ENCODE measurements at regions not wholly inside any gene's neighbourhood (a gene's known extent, or its start where the extent isn't known, plus 50 kb on each side); places are given as distances from the start of the nearest gene placed in this dataset.

DNA sequence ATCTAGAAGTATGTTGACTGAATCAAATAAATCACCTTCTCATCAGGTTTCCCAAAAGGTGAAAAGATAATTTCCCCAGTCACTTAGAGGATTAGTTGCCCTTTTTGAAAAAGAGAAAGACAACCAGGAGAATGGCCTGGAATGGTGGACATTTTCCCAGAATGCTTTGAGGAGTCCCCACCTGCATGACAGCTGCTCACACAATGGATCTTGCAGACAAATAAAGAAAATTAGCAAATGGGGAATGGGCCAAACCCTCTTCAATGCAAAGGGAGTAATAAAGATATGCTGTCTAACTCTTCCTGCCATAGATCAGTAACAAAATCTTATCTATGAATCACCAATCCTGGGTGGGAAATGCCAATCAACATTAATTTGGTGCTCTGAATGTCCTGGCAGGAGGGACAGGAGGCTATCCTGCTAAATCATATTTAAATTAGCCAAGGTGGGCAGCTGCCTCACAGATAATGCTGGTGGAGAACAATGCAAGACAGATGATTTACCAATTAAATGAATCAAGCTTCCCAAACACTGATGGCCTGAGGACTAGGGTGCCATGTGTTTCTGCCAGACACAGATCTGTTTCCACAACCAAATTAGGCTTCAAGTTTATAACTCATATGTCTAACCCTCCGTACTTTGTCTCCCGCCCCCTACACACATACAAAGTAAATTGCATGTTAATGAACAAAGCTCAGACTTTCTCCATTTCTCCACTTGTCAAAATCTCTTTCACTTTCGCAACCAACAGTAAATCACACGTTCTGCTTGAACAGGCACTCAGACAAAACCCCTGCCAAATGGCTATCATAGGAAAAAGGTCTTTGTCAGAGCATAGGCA lies 488.0 kb upstream of the PLXNA2 start:
- H3K79me2 ChIP-seq (replicated peaks; ENCODE audit: insufficient read depth) = no peaks in the 10 kb centered on the region
- no peak overlapping the region for H3K4me2 ChIP-seq
- H3K9me2 ChIP-seq (ENCODE audit: insufficient read depth) = no peaks in the 10 kb centered on the region
- no peaks in the 10 kb centered on the region for H4K20me1 ChIP-seq (replicated peaks; ENCODE audit: insufficient read depth)
- no peak overlapping the region for H3K4me3 ChIP-seq
- H3K4me1 Mint-ChIP-seq = peaks cover 7% of the 10 kb centered on the region; the same call in 2 of the 3 replicates
- H3K27ac ChIP-seq (ENCODE audit: low read depth) = no peak overlapping the region
- H3K4me1 ChIP-seq (ENCODE audit: insufficient read depth) = peaks cover 6% of the 10 kb centered on the region; the same call in 1 of the 2 replicates
- no peaks in the 10 kb centered on the region for H3K9me3 Mint-ChIP-seq
- no peaks in the 10 kb centered on the region for H3K36me3 Mint-ChIP-seq (ENCODE audit: low read depth)
- ATAC-seq (no peak), DNase-seq (ENCODE audit: low spot score) (no peak)
- no peak overlapping the region for H3K4me3 Mint-ChIP-seq
- no peak overlapping the region for H3K27ac Mint-ChIP-seq
- no peaks in the 10 kb centered on the region for H3K36me3 ChIP-seq (ENCODE audit: insufficient read depth)
- TF ChIP-seq STAT1 (IDR thresholded peaks at IDR 0.05; ENCODE audit: unreplicated experiment) (no peak), ZNF331 (CRISPR knock-in tag; IDR thresholded peaks at IDR 0.05; ENCODE audit: low read depth) (no peak), ZNF114 (CRISPR knock-in tag; IDR thresholded peaks at IDR 0.05) (no peak), POLR2AphosphoS5 (IDR thresholded peaks at IDR 0.05; ENCODE audit: low read depth) (no peak), ZNF462 (CRISPR knock-in tag; IDR thresholded peaks at IDR 0.05) (no peak), JUNB (IDR thresholded peaks at IDR 0.05; ENCODE audit: unreplicated experiment) (no peak), EZH2phosphoT487 (IDR thresholded peaks at IDR 0.05; ENCODE audit: unreplicated experiment) (no peak), NANOG (IDR thresholded peaks at IDR 0.05; ENCODE audit: borderline replicate concordance) (no peak), CREB1 (CRISPR knock-in tag; IDR thresholded peaks at IDR 0.05; ENCODE audit: low read depth) (no peak), EZH2 (IDR thresholded peaks at IDR 0.05; ENCODE audit: low read depth, unreplicated experiment) (no peak)
- TF ChIP-seq, protein P1, sequence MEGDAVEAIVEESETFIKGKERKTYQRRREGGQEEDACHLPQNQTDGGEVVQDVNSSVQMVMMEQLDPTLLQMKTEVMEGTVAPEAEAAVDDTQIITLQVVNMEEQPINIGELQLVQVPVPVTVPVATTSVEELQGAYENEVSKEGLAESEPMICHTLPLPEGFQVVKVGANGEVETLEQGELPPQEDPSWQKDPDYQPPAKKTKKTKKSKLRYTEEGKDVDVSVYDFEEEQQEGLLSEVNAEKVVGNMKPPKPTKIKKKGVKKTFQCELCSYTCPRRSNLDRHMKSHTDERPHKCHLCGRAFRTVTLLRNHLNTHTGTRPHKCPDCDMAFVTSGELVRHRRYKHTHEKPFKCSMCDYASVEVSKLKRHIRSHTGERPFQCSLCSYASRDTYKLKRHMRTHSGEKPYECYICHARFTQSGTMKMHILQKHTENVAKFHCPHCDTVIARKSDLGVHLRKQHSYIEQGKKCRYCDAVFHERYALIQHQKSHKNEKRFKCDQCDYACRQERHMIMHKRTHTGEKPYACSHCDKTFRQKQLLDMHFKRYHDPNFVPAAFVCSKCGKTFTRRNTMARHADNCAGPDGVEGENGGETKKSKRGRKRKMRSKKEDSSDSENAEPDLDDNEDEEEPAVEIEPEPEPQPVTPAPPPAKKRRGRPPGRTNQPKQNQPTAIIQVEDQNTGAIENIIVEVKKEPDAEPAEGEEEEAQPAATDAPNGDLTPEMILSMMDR (conservative IDR thresholded peaks at IDR 0.05; ENCODE audit: low read depth in 2 of 2) = no peak
- TF ChIP-seq, protein P2, sequence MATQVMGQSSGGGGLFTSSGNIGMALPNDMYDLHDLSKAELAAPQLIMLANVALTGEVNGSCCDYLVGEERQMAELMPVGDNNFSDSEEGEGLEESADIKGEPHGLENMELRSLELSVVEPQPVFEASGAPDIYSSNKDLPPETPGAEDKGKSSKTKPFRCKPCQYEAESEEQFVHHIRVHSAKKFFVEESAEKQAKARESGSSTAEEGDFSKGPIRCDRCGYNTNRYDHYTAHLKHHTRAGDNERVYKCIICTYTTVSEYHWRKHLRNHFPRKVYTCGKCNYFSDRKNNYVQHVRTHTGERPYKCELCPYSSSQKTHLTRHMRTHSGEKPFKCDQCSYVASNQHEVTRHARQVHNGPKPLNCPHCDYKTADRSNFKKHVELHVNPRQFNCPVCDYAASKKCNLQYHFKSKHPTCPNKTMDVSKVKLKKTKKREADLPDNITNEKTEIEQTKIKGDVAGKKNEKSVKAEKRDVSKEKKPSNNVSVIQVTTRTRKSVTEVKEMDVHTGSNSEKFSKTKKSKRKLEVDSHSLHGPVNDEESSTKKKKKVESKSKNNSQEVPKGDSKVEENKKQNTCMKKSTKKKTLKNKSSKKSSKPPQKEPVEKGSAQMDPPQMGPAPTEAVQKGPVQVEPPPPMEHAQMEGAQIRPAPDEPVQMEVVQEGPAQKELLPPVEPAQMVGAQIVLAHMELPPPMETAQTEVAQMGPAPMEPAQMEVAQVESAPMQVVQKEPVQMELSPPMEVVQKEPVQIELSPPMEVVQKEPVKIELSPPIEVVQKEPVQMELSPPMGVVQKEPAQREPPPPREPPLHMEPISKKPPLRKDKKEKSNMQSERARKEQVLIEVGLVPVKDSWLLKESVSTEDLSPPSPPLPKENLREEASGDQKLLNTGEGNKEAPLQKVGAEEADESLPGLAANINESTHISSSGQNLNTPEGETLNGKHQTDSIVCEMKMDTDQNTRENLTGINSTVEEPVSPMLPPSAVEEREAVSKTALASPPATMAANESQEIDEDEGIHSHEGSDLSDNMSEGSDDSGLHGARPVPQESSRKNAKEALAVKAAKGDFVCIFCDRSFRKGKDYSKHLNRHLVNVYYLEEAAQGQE (IDR thresholded peaks at IDR 0.05; ENCODE audit: unreplicated experiment) = no peak
- TF ChIP-seq, protein P3, sequence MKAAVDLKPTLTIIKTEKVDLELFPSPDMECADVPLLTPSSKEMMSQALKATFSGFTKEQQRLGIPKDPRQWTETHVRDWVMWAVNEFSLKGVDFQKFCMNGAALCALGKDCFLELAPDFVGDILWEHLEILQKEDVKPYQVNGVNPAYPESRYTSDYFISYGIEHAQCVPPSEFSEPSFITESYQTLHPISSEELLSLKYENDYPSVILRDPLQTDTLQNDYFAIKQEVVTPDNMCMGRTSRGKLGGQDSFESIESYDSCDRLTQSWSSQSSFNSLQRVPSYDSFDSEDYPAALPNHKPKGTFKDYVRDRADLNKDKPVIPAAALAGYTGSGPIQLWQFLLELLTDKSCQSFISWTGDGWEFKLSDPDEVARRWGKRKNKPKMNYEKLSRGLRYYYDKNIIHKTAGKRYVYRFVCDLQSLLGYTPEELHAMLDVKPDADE (IDR thresholded peaks at IDR 0.05) = no peak
- no peaks in the 10 kb centered on the region for H3K27me3 Mint-ChIP-seq (ENCODE audit: insufficient read depth, low read depth, poor library complexity)
- no peaks in the 10 kb centered on the region for H3F3A ChIP-seq (replicated peaks; ENCODE audit: low read depth)
- H2AFZ ChIP-seq = peak overlapping the region; percentile 93
- H3K27me3 ChIP-seq (ENCODE audit: insufficient read depth) = no peaks in the 10 kb centered on the region

All from GM23338 (cell line).